ENCODE measurements at regions not wholly inside any gene's neighbourhood (a gene's known extent, or its start where the extent isn't known, plus 50 kb on each side); places are given as distances from the start of the nearest gene placed in this dataset.

DNA sequence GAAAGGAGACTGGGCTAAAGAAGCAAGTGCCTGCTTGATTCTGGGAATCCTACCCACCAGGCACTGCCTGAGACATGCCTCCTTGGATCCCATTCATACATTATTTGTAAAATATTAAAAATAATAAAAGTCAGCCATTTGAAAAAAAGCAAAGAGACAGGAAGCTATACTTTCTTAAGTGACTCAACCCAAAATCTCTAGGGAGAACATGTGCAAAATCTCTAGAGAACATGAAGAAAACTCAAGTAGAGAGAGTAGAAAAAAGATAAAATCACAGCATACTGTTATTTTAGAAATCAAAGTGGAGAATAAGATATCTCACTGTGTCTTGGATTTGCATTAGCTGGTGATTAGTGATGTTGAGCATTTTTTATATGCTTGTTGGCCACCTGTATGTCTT lies 197.2 kb upstream of the GGTLC1 start:
- TF ChIP-seq EP300 (IDR thresholded peaks at IDR 0.05) (no peak), CTCF (IDR thresholded peaks at IDR 0.05) (no peak)

Data from tibial nerve (tissue), 4 donors.